GM19328 (cell line): ENCODE measurements at regions not wholly inside any gene's neighbourhood (a gene's known extent, or its start where the extent isn't known, plus 50 kb on each side); places are given as distances from the start of the nearest gene placed in this dataset.

ENCODE experiments used
- ATAC-seq: cut with Tn5 transposase; IDR thresholded peaks from one replicate; pipeline ENCODE4 v1.9.1; 2021; ENCODE audit warnings: mild to moderate bottlenecking, moderate library complexity; ENCODE audit not compliant: unreplicated experiment

DNA sequence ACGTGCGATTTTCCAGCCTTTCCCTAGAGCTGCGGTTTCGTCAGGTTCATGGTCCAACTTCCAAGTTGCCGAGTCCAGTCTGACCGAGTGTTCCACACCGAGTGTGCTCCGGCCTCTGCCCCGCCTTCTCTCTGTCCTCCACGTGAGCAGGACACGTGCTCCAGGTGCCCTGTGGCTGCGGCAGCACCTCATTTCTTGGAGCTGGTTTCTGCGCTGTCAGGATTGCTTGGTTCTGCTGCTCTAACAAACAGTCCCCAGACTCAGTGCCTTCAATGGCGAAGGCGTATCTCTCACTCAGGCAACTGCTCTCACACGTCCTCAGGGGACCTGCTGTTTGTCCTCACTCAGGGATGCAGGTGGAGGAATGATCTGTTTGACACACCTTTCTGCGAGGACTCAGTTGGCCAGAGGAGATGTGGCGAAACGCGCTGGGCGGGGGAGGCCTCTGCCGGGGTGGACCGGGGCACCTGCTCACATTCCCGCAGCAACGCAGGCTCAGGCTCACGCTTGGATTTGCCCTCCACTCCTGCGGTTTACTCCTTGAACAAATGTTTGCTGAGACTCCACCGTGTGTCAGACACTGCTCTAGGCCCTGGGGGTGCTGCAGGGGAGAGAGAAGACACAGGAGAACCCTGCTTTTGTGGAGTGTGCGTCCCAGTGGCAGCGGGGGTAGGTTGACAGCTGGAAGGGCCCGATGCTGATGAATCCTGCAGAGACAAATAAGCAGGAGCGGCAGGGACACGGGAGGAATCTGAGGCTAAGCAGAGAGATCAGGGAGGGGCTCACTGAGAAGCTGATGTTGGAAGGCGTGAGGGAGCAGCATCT lies 63.4 kb upstream of the FBRSL1 start:
- no peak for ATAC-seq

DNA sequence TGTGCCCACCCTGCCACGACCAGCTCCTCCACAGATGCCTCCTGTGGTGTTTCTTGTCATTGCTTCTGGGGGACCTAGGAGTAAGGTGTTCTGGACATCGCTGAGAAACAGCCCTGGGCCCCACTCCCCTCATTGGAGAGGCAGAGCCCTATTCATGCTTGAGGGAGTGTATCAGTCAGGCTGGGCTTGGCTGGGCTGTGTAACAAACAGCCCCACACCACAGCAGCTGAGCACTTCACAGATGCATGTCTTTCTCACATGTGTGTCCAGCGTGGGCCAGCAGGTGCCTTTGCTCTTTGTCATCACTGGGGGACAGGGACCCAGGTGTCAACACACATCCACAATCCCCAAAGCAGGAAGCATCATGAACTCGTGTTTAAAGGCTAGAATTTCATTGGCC lies 65.1 kb upstream of the FBRSL1 start:
- ATAC-seq: no peak

DNA sequence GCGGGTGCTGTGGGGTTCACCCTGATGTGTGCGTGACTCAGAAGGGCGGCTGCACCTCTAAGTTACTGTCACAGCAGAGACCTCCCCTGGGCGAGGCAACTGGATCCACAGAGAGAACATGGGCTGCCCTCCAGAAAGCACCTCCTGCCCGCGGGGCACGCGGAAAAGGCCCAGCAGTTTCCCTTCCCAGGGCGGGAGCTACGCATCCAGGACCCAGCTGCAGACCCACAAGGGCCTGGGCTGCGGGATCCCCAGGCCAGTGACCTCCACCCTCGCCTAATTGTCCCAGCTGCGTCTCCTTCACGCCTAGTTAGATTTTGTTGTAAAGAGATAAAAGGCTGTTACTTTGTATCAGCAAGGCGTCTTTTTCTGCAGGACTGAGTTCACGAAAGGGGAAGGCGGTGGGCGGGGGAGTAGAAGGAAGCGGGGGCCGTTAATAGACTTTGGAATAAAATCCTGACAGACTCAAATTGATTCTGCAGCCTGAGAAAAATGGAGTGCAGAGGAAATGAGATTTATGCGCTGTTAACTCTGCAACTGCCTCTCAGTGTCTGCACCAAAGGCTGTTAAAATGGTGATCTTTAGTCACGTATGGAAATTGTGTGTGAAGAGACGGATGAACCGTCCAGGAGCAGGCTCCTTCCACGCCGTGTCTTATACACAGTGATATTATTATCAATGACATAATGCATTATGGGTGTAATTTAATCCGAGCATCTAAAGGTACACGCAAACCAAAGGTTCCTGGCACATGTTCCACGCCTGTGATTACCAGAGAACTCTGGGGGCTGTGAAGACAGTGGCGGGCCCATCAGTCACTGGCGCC lies 65.9 kb upstream of the FBRSL1 start:
- ATAC-seq: no peak

DNA sequence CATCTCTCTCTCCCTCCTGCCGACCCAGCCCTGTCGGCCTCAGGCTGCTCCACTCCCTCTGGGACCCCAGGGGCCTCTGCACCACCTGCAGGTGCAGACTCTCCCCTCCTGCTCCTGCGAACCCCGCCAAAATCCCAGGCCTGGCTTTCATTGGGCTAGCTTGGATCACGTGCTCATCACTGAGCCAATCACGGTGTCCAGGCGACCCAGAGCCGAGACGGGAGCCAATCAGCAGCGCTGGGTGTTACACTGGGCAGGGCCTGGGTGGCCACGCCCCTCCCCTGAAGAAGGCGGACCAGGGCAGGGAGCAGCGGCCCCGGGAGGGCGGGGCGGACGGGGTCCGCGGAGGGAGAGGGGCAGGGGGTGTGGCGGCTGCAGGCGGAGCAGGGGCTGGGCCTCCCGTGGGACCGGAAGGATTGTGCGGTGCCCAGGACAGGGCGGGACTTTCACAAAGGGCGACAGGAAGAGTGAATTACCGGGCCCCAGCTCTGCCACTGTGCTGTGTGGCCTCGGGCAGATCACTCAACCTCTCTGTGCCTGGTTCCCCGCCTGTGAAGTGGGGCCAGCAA lies 66.6 kb upstream of the FBRSL1 start:
- no peak for ATAC-seq

DNA sequence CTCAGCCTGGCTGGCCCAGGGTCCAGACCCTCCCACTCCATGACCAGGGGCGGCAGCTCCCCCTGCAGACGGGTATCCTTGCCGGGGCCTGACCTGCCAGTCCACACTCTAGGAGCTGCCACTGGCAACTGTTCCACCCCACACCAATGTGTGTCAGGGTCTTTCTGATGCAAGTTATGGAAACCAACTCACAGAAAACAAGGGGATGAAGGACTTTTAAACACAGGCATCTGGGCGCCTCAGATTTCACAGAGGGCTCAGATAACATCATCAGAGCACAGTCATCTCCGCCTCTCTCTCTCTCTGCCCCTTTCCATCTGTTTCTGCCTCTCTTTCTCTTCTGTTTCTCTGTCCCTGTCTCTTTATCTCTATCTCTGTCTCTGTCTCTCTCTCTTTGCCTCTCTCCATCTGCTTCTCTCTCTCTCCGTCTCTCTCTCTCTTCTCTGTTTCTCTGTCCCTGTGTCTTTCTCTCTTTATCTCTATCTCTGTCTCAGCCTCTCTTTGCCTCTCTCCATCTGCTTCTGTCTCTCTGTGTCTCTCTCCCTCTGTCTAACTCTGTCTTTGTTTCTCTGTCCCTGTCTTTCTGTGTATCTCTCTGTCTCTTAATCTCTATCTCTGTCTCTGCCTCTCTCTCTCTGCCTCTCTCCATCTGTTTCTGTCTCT lies 67.4 kb upstream of the FBRSL1 start:
- ATAC-seq: no peak

DNA sequence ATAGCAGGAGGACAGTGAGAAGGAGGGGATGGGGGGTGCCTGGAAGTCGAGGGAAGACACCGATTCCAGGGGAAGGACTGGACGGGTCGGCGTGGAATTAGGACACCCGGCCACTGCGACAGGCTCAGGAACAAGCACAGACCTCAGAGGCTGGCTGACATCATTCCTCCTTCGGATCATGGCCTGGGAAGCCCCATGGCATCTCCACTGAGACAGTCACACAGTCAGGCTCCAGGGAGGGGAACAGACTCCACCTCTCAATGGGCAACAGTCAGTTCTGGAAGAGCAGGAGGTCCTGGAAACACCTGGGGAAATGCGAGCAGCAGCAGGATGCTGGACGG lies 67.9 kb upstream of the FBRSL1 start:
- ATAC-seq: no peak

DNA sequence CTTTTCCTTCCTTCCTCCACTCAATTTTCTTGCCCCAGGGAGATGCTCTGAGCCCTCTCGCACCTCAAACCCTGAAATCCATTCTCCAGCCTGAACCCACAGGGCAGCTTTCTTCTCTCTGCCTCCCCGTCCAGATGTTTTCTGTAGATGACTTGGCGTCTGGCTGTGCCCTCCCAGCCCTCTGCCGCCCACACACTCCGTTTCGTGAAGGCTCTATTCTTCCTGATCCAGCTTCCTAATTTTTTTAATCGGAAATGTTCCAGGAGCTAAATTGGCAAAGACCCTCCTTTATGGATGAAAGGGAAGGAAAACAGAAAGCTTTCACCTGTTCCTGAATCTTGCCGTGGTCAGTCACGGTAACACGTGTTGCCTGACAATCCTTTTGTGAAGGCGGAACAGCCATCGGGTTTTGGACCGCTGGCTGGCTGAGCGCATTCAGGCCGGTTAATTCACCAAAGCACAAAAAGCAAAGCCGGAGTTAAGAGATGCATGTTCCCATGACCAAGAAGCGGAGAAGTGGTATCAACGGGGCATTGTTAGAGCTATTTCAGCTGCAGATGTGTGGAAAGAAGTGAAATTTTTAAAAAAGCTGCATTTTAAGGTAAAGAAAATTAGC lies 70.2 kb upstream of the FBRSL1 start:
- ATAC-seq: no peak

DNA sequence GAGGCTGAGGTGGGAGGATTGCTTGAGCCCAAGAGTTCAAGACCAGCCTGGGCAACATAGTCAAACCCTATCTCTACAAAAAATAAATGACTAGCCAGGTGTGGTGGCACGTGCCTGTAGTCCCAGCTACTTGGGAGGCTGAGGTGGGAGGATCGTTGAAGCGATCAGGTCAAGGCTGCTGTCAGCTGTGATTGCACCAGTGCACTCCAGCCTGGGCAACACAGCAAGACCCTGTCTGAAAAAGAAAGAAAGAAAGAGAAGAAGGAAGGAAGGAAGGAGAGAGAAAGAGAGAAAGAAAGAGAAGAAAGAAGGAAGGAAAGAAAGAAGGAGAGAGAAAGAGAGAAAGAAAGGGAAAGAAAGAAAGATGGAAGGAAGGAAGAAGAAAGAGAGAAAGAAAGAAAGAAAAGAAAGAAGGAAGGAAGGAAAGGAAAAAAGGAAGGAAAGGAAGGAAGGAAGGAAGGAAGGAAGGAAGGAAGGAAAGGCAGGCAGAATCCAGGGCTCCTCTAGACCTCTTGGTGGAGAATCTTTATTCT lies 71.5 kb upstream of the FBRSL1 start:
- no peak for ATAC-seq

DNA sequence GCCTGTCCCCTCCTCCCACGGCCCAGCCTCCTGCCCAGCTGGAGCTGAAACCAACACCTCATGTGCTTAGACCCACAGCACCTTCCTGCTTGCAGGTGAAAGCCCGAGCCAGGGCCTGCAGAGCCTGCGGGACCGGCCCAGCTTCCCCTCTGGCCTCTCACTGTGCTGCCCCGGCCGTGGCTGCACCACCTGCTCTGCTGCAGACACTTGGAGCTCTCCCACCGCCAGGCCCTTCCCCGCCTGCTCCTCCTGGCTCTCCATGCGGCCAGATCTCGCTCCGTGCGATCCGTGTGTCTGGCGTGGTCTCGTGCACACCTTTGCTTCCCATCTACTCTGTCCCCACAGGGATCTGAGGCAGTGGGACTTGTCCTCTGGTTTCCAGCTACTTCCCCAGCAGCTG lies 72.2 kb upstream of the FBRSL1 start:
- ATAC-seq: no peak

DNA sequence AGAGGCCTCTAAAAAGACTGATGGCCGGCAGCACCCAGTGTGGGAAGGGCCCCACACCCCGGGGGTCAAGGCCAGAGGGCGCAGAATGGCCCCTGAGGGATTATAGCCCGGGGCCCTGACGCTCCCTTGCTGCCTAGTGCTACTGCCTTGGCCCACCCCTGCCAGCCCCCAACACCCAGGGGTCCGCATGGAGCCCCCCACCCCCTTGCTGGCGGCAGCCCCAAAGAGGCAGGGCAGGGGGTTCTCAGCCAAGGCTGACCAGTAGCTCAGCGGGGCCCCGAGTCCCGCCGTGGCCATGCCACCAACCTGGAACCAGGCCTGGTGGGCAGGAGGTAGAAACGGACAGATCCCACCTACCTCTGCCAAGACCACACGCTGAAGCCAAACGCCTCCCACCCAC lies 73.1 kb upstream of the FBRSL1 start:
- ATAC-seq: no peak

DNA sequence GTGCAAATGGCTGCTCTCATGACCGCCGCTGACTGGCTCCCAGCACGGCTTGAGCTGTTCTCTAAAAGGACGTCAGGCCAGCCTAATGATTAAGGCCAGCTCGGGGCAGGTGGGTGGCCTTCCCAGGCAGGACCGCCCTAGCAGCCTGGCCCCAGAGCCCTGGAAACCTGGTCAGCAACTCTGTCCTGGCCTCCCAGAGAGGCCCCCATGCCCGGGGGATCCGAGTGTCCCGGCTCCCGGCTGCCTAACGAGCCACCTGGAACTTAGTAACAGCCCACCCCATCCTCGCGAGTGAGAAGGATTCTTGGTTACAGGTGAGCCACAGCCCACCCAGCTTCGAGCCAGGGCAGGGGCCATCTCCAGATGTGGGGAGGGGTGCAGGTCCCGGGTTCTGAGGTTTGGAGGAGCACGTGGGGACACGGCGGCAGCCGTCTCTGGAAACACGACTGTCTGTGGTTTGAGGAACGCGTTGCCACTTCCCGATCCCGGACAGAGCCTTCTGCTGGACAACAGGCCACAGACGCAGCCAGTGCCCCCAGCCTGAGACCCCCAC lies 73.8 kb upstream of the FBRSL1 start:
- no peak for ATAC-seq

DNA sequence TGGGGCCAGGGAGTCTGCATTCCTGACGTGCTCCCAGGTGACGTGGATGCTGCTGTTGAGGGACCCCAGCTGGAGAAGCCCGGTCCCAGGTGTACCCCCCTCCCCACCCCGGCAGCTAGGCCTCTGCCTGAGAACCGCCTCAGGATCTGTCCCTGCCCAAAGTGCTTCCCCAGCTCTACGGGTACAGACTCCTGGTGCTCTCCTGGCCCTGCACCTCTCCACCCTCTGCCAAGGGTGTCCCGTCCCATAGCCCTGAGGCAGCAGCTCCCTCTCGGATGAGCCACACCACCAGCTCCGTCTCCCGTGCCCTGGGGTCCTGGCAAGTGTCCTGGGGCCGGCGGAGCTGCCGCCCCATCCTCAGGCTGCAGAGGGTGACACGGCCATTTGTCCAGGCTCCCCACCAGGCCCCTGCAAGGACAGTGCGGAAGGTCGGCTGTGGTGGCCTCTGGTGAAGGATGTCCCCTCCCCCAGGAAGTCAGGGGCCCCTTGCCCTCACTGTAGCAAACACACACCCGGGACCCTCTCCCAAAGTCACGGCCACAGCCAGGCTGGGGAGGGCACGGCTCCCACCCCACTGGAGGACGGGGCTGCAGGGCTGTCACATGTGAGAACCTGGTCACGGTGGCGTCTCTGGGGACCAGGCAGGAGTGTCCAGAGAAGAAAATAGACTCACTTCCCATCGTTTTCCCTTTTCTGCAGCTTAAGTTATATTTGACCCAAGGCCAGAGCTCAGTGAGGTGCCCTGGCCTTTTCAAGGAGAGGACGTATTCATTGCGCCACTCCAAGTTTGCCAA lies 74.4 kb upstream of the FBRSL1 start:
- ATAC-seq: no peak

DNA sequence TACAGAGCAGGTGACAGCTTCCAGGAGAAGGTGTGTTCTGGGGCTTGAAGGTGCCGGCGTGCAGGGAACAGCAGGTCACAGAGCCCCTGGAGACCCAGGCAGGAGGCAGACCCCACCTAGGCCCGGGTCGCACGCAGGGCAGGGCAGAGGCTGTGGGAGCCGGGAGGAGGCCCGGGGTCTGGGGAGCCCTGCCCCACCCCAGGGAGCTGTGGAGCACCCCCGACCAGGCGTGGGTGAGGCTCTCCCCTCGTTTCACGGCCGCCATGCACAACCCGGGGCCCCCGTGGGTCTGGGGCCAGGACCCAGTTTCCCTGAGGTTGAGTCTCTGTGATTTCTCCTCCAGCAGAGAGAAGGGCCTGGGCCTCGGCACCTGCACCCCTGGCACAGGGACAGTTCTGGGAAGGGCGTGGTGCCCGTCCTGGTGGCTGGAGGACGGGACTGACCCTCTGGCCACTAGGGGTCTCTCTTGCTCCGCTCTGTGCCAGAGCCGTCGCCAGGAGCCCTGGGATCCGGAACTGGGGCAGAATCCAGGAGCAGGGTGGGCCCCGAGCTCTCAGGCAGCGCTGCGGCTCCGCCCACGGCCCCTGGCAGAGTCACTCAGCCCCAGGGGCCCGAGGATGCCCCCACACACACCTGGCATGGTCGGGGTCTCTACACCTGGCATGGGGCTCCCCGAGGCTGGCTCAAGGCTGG lies 75.2 kb upstream of the FBRSL1 start:
- peak; percentile 73 for ATAC-seq

DNA sequence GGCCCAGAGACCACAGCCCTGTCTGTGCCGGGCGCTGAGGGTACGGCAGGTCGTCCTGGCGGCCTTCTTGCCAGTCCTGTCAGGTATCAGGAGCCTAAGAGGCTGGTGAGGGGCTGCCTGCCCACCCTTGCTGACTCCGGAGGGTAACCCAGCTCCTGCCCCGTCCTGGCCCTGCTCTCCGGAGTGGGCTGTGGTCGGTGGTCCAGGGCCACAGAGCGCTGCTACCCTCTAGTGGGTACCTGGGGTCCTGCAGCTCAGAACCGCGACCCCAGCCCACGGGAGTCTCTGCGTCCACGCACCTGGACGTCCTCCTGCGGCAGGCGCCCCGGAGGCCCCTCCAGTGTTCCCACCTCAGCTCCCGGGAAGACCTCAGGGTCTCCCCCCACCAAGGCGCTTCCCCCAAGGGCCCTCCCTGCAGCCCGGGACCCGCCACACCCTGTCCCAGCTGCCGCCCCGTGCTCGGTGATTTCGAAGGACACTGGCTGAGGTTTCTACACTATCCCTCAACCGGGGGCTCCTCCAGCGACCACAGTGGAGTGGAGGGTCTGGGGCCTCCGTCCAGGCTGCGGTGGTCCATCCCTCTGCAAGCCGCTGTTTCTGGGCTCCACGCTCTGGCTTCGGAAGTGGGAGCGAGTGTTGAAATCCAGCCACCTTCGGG lies 75.9 kb upstream of the FBRSL1 start:
- no peak for ATAC-seq

DNA sequence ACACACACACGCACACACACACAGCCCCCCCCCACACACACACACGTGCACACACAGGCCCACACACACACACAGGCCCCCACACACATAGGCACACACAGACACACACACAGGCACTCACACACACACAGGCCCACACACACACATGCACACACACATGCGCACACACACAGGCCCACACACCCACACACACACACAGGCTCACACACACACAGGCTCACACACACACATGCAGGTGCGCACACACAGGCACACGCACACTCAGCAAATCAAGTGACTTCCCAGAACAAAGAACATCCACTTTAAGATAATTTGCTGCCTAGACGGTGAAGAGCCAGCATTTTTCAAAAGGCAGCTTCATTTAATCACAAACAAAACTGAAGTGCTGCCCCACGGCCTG lies 78.5 kb upstream of the FBRSL1 start:
- ATAC-seq: no peak

DNA sequence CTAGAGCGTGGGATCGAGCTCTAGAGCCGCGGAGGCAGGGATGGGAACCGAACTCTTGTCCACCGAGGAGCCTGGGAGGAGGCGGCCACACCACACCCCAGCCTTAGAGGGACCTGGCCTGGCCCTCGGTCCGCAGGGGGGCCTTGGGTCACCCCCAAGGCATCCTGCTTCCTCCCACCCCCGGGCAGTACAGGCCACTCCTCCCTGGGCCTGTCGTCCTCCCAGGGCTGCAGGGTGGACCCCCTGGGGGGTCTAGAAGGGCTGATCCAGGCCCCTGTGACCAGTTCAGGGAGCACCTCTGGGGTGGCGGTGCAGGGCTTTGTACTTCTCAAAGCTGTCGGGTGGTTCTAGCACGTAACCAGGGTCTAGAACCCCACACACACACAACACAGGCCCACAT lies 79.1 kb upstream of the FBRSL1 start:
- no peak for ATAC-seq

DNA sequence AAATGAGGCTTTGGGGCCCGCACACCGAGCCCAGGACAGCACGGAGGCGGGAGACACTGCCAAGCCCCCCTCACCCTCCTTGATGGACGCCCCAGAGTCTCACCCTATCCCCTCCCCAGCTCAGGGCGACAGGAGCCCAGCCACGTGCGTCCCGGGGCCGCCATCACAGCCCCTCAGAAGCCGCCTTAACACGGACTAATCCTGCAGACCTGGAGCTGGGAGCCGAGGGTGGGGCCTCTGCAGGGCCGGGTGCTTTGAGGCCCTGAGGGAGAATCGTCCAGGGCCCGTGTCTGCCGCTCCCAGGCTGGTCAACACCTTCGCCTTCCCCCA lies 79.7 kb upstream of the FBRSL1 start:
- ATAC-seq: no peak

DNA sequence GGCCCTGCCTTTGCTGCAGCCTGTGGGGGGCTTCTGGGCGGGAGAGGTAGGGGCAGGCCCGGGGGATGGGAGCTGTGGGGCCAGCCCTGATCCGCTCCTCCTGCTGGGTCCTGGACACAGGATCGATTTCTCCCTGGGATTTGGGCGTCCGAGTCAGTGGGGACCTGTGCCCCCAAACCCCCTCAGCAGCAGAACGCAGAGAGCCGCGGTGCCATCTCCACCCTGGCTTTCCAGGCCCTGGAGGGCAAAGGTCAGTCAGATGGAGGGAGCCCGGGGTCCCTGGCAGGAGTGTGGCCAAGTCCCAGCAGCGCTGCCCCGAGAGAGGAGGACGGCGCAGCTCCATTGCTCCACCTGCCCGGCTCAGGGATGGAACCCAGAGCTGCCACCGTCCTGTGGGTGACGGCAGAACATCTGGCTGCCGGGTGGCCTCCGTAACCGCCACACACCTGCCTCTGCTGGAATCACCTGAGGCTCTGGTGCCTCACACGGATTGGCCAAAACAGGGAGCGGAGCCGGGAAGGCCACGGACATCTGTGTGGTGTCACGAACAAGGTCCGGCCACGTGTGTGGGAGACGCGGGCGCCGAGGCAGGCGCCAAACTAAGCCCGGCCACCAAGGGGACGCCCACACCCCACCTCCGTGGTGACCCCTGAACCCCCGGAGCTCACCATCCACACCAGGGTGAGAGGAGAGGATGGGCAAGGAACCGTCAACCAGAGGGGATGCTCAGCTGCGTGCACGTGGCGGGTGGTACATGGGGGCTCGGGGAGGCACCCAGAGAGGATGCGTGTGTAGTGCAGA lies 80.3 kb upstream of the FBRSL1 start:
- no peak for ATAC-seq
